Fibroblast of lung (primary cell): ENCODE measurements at regions not wholly inside any gene's neighbourhood (a gene's known extent, or its start where the extent isn't known, plus 50 kb on each side); places are given as distances from the start of the nearest gene placed in this dataset.

ENCODE experiments used
- DNase-seq, 2 donors: peaks; one replicate each; pipeline versions ENCODE4 v3.0.0 to v3.0.0-alpha.2; 2010; ENCODE audit warnings: low read depth in 2 of 2
- H2AFZ ChIP-seq: 2 replicates; pipeline ENCODE4 v1.5.1; 2012; ENCODE audit warnings: low read length, control low read depth, inconsistent platforms
- H3K27ac ChIP-seq: 2 replicates; pipeline ENCODE4 v1.5.1; 2011; ENCODE audit warnings: low read length, control low read depth; ENCODE audit not compliant: insufficient read depth
- H3K27me3 ChIP-seq: 2 replicates; pipeline ENCODE4 v1.5.1; 2011; ENCODE audit warnings: mild to moderate bottlenecking, low read length; ENCODE audit not compliant: control insufficient read depth, insufficient read depth
- H3K36me3 ChIP-seq: 2 replicates; pipeline ENCODE4 v1.5.1; 2011; ENCODE audit warnings: low read length; ENCODE audit not compliant: control insufficient read depth, insufficient read depth
- H3K4me1 ChIP-seq: 2 replicates; pipeline ENCODE4 v1.5.1; 2011; ENCODE audit warnings: low read length; ENCODE audit not compliant: control insufficient read depth, insufficient read depth; ENCODE audit errors: extremely low read depth
- H3K4me2 ChIP-seq: 2 replicates; pipeline ENCODE4 v1.5.1; 2011; ENCODE audit warnings: low read length, control low read depth; ENCODE audit not compliant: insufficient read depth; ENCODE audit errors: extremely low read depth
- H3K4me3 ChIP-seq, 4 experiments: fragments of 200-600 bp in 1 of 4; sonication (generic) in 1 of 4; replicated peaks in 1 of 4; 2 replicates each; pipeline ENCODE4 v1.5.1; 2011 to 2016; ENCODE audit warnings: low read length in 4 of 4, low read depth in 3 of 4, mild to moderate bottlenecking in 3 of 4, control low read depth in 2 of 4, inconsistent platforms in 1 of 4, mixed read lengths in 1 of 4; ENCODE audit not compliant: insufficient read depth in 1 of 4; ENCODE audit errors: control extremely low read depth in 1 of 4
- H3K79me2 ChIP-seq: 2 replicates; pipeline ENCODE4 v1.5.1; 2012; ENCODE audit warnings: mild to moderate bottlenecking, low read length, inconsistent platforms; ENCODE audit not compliant: control insufficient read depth, insufficient read depth
- H3K9ac ChIP-seq: 2 replicates; pipeline ENCODE4 v1.5.1; 2011; ENCODE audit warnings: mild to moderate bottlenecking, low read length, control low read depth; ENCODE audit not compliant: insufficient read depth
- H3K9me3 ChIP-seq: 2 replicates; pipeline ENCODE4 v1.5.1; 2012; ENCODE audit warnings: low read depth, low read length; ENCODE audit not compliant: control insufficient read depth, insufficient read depth
- H4K20me1 ChIP-seq: 2 replicates; pipeline ENCODE4 v1.5.1; 2011; ENCODE audit warnings: low read length; ENCODE audit not compliant: control insufficient read depth, insufficient read depth; ENCODE audit errors: extremely low read depth
- CTCF ChIP-seq, 2 donors: IDR thresholded peaks in 1 of 2; conservative IDR thresholded peaks in 1 of 2; 1 replicate in 1 of 2; 2 replicates in 1 of 2; pipeline ENCODE4 v1.5.1; 2011 to 2012; ENCODE audit warnings: low read length in 2 of 2, control low read depth in 1 of 2, inconsistent platforms in 1 of 2, low read depth in 1 of 2, mild to moderate bottlenecking in 1 of 2
- EZH2 ChIP-seq: IDR thresholded peaks from 2 replicates; pipeline ENCODE4 v1.5.1; 2012; ENCODE audit warnings: low read length, control low read depth, mild to moderate bottlenecking; ENCODE audit errors: missing control alignments

- no peaks in the 10 kb centered on the region for H3K9me3 ChIP-seq
- H3K4me3 ChIP-seq, result no peak overlapping the region
- TF ChIP-seq EZH2, result no peak
- TF ChIP-seq CTCF (conservative IDR thresholded peaks at IDR 0.05 in 1 of 2, IDR thresholded peaks at IDR 0.05 in 1 of 2; ENCODE audit: low read depth in 1 of 2, low read length in 2 of 2), result no peak
- peak in 1 of 2 donors; percentile 74 for DNase-seq
- H4K20me1 ChIP-seq, result no peaks in the 10 kb centered on the region
- H3K27ac ChIP-seq, result no peak overlapping the region
- no peaks in the 10 kb centered on the region for H3K79me2 ChIP-seq
- peaks cover 9% of the 10 kb centered on the region for H3K4me1 ChIP-seq
- H3K4me2 ChIP-seq, result no peak overlapping the region
- no peak overlapping the region for H3K9ac ChIP-seq
- H2AFZ ChIP-seq, result no peak overlapping the region
- no peaks in the 10 kb centered on the region for H3K27me3 ChIP-seq
- H3K36me3 ChIP-seq, result no peaks in the 10 kb centered on the region
Measured at GRCh38 chr7:33849971-33850559, 55.3 kb upstream of the BMPER start.

- H3K4me2 ChIP-seq, result no peak overlapping the region
- no peaks in the 10 kb centered on the region for H3K9me3 ChIP-seq
- H3K4me3 ChIP-seq, result no peak overlapping the region
- no peaks in the 10 kb centered on the region for H3K79me2 ChIP-seq
- H3K27me3 ChIP-seq, result no peaks in the 10 kb centered on the region
- no peak overlapping the region for H3K9ac ChIP-seq
- H2AFZ ChIP-seq, result no peak overlapping the region
- no peaks in the 10 kb centered on the region for H3K36me3 ChIP-seq
- TF ChIP-seq EZH2 (no peak), CTCF (conservative IDR thresholded peaks at IDR 0.05 in 1 of 2, IDR thresholded peaks at IDR 0.05 in 1 of 2; ENCODE audit: low read depth in 1 of 2, low read length in 2 of 2) (no peak)
- DNase-seq, result no peak
- H3K4me1 ChIP-seq, result peaks cover 12% of the 10 kb centered on the region
- no peaks in the 10 kb centered on the region for H4K20me1 ChIP-seq
- H3K27ac ChIP-seq, result no peak overlapping the region
Measured at GRCh38 chr7:33850768-33851167, 54.6 kb upstream of the BMPER start.

- no peak overlapping the region for H3K27ac ChIP-seq
- no peak for TF ChIP-seq CTCF (conservative IDR thresholded peaks at IDR 0.05 in 1 of 2, IDR thresholded peaks at IDR 0.05 in 1 of 2; ENCODE audit: low read depth in 1 of 2, low read length in 2 of 2)
- TF ChIP-seq EZH2, result no peak
- DNase-seq, result no peak
- no peak overlapping the region for H2AFZ ChIP-seq
- no peaks in the 10 kb centered on the region for H4K20me1 ChIP-seq
- H3K9me3 ChIP-seq, result no peaks in the 10 kb centered on the region
- H3K79me2 ChIP-seq, result no peaks in the 10 kb centered on the region
- no peak overlapping the region for H3K9ac ChIP-seq
- peaks cover 9% of the 10 kb centered on the region for H3K4me1 ChIP-seq
- H3K4me2 ChIP-seq, result no peak overlapping the region
- no peaks in the 10 kb centered on the region for H3K36me3 ChIP-seq
- H3K27me3 ChIP-seq, result no peaks in the 10 kb centered on the region
- H3K4me3 ChIP-seq, result no peak overlapping the region
Measured at GRCh38 chr7:33852838-33853237, 52.5 kb upstream of the BMPER start.
